NCI-H2029 (cell line): ENCODE measurements at regions not wholly inside any gene's neighbourhood (a gene's known extent, or its start where the extent isn't known, plus 50 kb on each side); places are given as distances from the start of the nearest gene placed in this dataset.
"Not testable (repeated sequence)": the region's sequence is repeated elsewhere in the genome, so short reads cannot be mapped to it uniquely, and the experiment has no call there.

Experiments
- DNase-seq: peaks from one replicate; lab custom pipeline; 2025; lab: John Stamatoyannopoulos, UW

- DNase-seq, result no peak
Measured at GRCh38 chr13:65500481-65500880, 1729.7 kb downstream of the PCDH9 start.

- DNase-seq, result no peak
Measured at GRCh38 chr13:65499256-65499655, 1730.9 kb downstream of the PCDH9 start.

- DNase-seq, result no peak
Measured at GRCh38 chr13:65497265-65497664, 1732.9 kb downstream of the PCDH9 start.

- not testable (repeated sequence) for DNase-seq
Measured at GRCh38 chr13:65490725-65491124, 1739.4 kb downstream of the PCDH9 start.

GRCh38 chr13:65488606-65489005 is 1741.5 kb downstream of the PCDH9 start:
- no peak for DNase-seq

- no peak for DNase-seq
Measured at GRCh38 chr13:65479692-65480091, 1750.4 kb downstream of the PCDH9 start.

- DNase-seq, result no peak
Measured at GRCh38 chr13:65473196-65473595, 1756.9 kb downstream of the PCDH9 start.

- no peak for DNase-seq
Measured at GRCh38 chr13:65472336-65472735, 1757.8 kb downstream of the PCDH9 start.

GRCh38 chr13:65470781-65471180 is 1759.4 kb downstream of the PCDH9 start:
- DNase-seq, result no peak

- no peak for DNase-seq
Measured at GRCh38 chr13:65468628-65469027, 1761.5 kb downstream of the PCDH9 start.

GRCh38 chr13:65461590-65461989 is 1768.5 kb downstream of the PCDH9 start:
- DNase-seq, result no peak

- DNase-seq, result no peak
Measured at GRCh38 chr13:65460136-65460535, 1770.0 kb downstream of the PCDH9 start.

GRCh38 chr13:65456150-65456912 is 1773.8 kb downstream of the PCDH9 start:
- peak; percentile 3 for DNase-seq

GRCh38 chr13:65454403-65454802 is 1775.7 kb downstream of the PCDH9 start:
- DNase-seq, result no peak

- DNase-seq, result no peak
Measured at GRCh38 chr13:65453982-65454381, 1776.2 kb downstream of the PCDH9 start.

GRCh38 chr13:65445340-65445739 is 1784.8 kb downstream of the PCDH9 start:
- no peak for DNase-seq

GRCh38 chr13:65435590-65435989 is 1794.5 kb downstream of the PCDH9 start:
- DNase-seq, result no peak

- DNase-seq, result no peak
Measured at GRCh38 chr13:65417953-65418352, 1812.2 kb downstream of the PCDH9 start.

GRCh38 chr13:65416784-65417183 is 1813.4 kb downstream of the PCDH9 start:
- no peak for DNase-seq

GRCh38 chr13:65414187-65414586 is 1815.9 kb downstream of the PCDH9 start:
- DNase-seq, result no peak

GRCh38 chr13:65411521-65411920 is 1818.6 kb downstream of the PCDH9 start:
- no peak for DNase-seq

- no peak for DNase-seq
Measured at GRCh38 chr13:65410791-65411190, 1819.3 kb downstream of the PCDH9 start.

- no peak for DNase-seq
Measured at GRCh38 chr13:65401315-65401714, 1828.8 kb downstream of the PCDH9 start.

- no peak for DNase-seq
Measured at GRCh38 chr13:65400702-65401101, 1829.4 kb downstream of the PCDH9 start.
